ENCODE measurements at regions not wholly inside any gene's neighbourhood (a gene's known extent, or its start where the extent isn't known, plus 50 kb on each side); places are given as distances from the start of the nearest gene placed in this dataset.

GRCh38 chr13:97892717-97893116 is 60.8 kb upstream of the IPO5 start:
- H3K36me3 ChIP-seq (ENCODE audit: control insufficient read depth, insufficient read depth, low read length) = no peaks in the 10 kb centered on the region
- no peak overlapping the region for H3K27ac ChIP-seq (ENCODE audit: low read length)
- no peaks in the 10 kb centered on the region for H3K27me3 ChIP-seq (ENCODE audit: control insufficient read depth, insufficient read depth, low read length)
- WGBS (ENCODE audit: insufficient coverage) = no CpG with 5 or more reads among the region's 3 CpGs
- DNase-seq = no peak
- H3K9me3 ChIP-seq (replicated peaks; ENCODE audit: control insufficient read depth, low read depth, low read length) = peaks cover 2% of the 10 kb centered on the region
- H3K4me3 ChIP-seq (ENCODE audit: low read length) = no peak overlapping the region
- H3K4me1 ChIP-seq (ENCODE audit: control insufficient read depth, insufficient read depth, low read length) = peaks cover 4% of the 10 kb centered on the region

GRCh38 chr13:97895383-97895782 is 58.1 kb upstream of the IPO5 start:
- H3K27ac ChIP-seq (ENCODE audit: low read length) = no peak overlapping the region
- WGBS (ENCODE audit: insufficient coverage) = no CpG with 5 or more reads among the region's 1 CpG
- H3K9me3 ChIP-seq (replicated peaks; ENCODE audit: control insufficient read depth, low read depth, low read length) = peaks cover 2% of the 10 kb centered on the region
- no peaks in the 10 kb centered on the region for H3K27me3 ChIP-seq (ENCODE audit: control insufficient read depth, insufficient read depth, low read length)
- no peak overlapping the region for H3K4me3 ChIP-seq (ENCODE audit: low read length)
- no peaks in the 10 kb centered on the region for H3K36me3 ChIP-seq (ENCODE audit: control insufficient read depth, insufficient read depth, low read length)
- H3K4me1 ChIP-seq (ENCODE audit: control insufficient read depth, insufficient read depth, low read length) = peaks cover 2% of the 10 kb centered on the region
- no peak for DNase-seq

GRCh38 chr13:97896446-97896845 is 57.0 kb upstream of the IPO5 start:
- peak; percentile 81 for DNase-seq

GRCh38 chr13:97901716-97902115 is 51.8 kb upstream of the IPO5 start:
- DNase-seq = no peak
- H3K9me3 ChIP-seq (replicated peaks; ENCODE audit: control insufficient read depth, low read depth, low read length) = no peaks in the 10 kb centered on the region
- H3K27ac ChIP-seq (ENCODE audit: low read length) = no peak overlapping the region
- no peaks in the 10 kb centered on the region for H3K27me3 ChIP-seq (ENCODE audit: control insufficient read depth, insufficient read depth, low read length)
- H3K4me1 ChIP-seq (ENCODE audit: control insufficient read depth, insufficient read depth, low read length) = peaks cover 2% of the 10 kb centered on the region
- no peak overlapping the region for H3K4me3 ChIP-seq (ENCODE audit: low read length)
- no peaks in the 10 kb centered on the region for H3K36me3 ChIP-seq (ENCODE audit: control insufficient read depth, insufficient read depth, low read length)
- 78% methylated on average over 1 of the region's 1 CpG for WGBS (ENCODE audit: insufficient coverage)

More at GRCh38 chr13:97896446-97896845, 57.0 kb upstream of the IPO5 start:
- peaks cover 2% of the 10 kb centered on the region for H3K9me3 ChIP-seq (replicated peaks; ENCODE audit: control insufficient read depth, low read depth, low read length)
- H3K27me3 ChIP-seq (ENCODE audit: control insufficient read depth, insufficient read depth, low read length) = no peaks in the 10 kb centered on the region
- no CpG with 5 or more reads among the region's 2 CpGs for WGBS (ENCODE audit: insufficient coverage)
- H3K4me3 ChIP-seq (ENCODE audit: low read length) = no peak overlapping the region
- H3K4me1 ChIP-seq (ENCODE audit: control insufficient read depth, insufficient read depth, low read length) = peaks cover 2% of the 10 kb centered on the region
- no peak overlapping the region for H3K27ac ChIP-seq (ENCODE audit: low read length)
- H3K36me3 ChIP-seq (ENCODE audit: control insufficient read depth, insufficient read depth, low read length) = no peaks in the 10 kb centered on the region

All from muscle of leg (tissue), 3 donors.